GM19043 (cell line): ENCODE measurements at regions not wholly inside any gene's neighbourhood (a gene's known extent, or its start where the extent isn't known, plus 50 kb on each side); places are given as distances from the start of the nearest gene placed in this dataset.

Source experiments
- ATAC-seq: cut with Tn5 transposase; IDR thresholded peaks from one replicate; pipeline ENCODE4 v1.9.1; 2021; ENCODE audit warnings: low read depth; ENCODE audit not compliant: unreplicated experiment

- ATAC-seq: no peak
Observed at GRCh38 chr5:143761663-143762062, 50.3 kb upstream of the HMHB1 start.

DNA sequence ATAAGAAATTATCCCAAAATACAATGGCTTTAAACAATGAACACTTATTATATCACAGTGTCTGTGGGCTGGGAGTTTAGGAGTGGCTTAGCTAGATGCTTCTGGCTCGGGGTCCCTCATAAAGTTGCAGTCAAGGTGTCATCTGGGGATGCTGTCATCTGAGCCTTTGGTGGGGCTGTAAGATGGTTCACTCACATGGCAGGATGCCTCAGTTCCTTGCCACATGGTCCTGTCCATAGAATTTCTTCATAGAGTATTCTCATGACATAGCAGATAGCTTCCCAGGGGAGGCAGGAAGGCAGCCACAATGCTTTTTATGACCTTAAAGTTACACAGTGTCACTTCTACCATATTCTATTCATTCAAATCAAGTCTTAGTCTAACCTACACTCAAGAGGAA, 51.2 kb upstream of the HMHB1 start:
- no peak for ATAC-seq

DNA sequence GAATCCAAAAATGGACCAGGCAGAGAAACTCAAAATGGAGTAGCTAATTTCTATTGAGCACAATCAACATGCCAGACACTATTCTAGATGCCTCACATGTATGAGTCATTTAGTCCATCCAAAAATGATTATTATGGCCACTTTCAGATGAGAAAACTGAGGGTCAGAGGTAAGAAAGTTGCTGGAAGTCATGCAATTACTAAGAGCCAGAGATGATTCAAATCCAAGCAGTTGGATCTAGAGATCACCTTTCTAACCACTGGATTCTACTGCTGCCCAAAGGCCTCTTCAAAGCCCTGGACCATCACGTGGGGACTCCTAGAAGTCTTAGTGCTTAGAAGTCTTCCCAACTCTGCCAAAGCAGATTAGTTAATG, 51.8 kb upstream of the HMHB1 start:
- no peak for ATAC-seq

- no peak for ATAC-seq
Observed at GRCh38 chr5:143759396-143760130, 52.4 kb upstream of the HMHB1 start.

DNA sequence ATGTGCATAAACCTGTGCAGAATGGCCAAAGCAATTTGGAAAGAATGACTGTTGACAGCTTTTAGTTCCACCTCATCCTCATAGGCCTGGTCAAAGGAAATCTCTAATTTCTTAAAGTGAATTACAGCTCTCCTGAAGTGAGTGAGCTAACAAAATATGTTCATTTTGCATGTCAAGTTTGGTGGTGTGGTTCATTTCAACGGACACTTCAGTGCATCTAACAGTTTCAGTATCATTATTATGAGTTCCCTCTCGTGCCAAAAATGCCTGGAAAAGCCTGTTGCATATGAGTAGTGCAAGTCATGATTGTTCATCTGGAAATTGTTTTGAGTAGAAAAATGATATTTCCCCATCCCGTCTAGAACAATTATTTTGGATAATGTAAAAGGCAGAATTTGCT, 53.2 kb upstream of the HMHB1 start:
- peak; percentile 60 for ATAC-seq

GRCh38 chr5:143758015-143758414, 53.9 kb upstream of the HMHB1 start:
- no peak for ATAC-seq

GRCh38 chr5:143757116-143757515, 54.8 kb upstream of the HMHB1 start:
- no peak for ATAC-seq

- ATAC-seq: no peak
Observed at GRCh38 chr5:143755966-143756365, 56.0 kb upstream of the HMHB1 start.

GRCh38 chr5:143752165-143752850, 59.7 kb upstream of the HMHB1 start:
- no peak for ATAC-seq

GRCh38 chr5:143751342-143751741, 60.6 kb upstream of the HMHB1 start:
- no peak for ATAC-seq

DNA sequence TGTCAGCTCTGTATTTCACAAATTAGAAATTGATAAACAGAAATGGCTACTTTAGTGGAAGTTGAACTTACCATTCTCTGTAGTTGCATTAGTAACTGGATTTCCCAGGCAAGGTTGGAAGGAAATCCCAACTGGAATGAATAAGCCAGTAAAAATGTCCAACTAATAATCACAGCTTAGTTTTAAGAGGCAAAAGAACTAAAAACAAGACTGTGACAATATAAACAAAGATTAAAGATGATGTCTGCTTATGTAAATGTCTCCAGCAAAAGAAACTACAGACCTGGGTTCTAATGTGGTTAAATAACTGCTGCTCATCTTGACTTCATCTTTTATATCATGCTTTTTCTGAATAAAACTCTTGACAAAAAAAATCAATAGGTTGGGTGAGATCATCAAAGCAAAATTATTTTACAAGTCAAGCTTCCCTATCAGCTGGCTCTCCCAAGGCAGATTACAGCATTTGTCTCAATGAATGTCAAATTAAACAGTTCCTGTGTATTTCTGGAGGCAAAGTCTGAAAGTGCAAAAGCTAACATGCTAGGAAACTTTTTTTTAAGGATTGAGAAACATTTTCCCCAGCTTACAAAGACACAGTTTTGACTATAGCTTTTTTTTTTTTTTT, 62.3 kb upstream of the HMHB1 start:
- ATAC-seq: no peak

GRCh38 chr5:143748516-143748915, 63.4 kb upstream of the HMHB1 start:
- no peak for ATAC-seq

DNA sequence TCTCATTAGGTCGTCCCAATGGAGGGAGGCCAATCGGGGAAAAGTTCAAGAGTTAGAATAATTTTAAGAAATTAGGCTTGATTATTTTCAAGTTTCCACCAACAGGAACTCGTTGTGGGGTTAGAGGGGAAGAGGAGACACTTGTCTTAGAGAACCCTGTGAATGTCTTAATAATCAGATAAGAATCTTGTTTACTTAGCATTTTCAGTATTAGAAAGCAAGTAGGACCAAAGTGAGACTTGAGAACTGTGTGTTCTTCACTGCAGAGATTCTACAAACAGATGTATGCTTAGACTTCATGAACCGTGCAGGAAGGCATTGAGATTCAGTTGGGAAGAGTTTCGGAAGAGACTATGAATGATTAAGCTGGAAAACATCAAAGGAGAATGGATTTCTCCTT, 69.0 kb upstream of the HMHB1 start:
- ATAC-seq: no peak

- ATAC-seq: no peak
Observed at GRCh38 chr5:143741421-143741820, 70.5 kb upstream of the HMHB1 start.

- ATAC-seq: no peak
Observed at GRCh38 chr5:143740956-143741355, 71.0 kb upstream of the HMHB1 start.

DNA sequence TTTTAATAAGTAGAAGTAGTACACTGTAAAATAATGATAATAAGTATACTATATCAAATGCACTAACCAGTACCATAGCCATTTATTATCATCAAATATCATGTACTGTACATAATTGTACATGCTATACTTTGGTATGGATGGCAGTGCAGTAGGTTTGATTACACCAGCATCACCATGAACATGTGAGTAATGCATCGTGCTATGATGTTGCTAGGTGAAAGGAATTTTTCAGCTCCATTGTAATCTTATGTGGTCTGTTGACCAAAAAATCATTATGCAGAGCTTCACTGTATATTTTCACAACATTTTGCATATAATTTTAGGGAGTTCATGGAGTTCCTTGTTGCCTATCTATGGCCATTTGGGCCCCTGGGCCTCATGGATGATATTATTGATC, 72.2 kb upstream of the HMHB1 start:
- ATAC-seq: no peak

- ATAC-seq: no peak
Observed at GRCh38 chr5:143738417-143739401, 73.3 kb upstream of the HMHB1 start.

DNA sequence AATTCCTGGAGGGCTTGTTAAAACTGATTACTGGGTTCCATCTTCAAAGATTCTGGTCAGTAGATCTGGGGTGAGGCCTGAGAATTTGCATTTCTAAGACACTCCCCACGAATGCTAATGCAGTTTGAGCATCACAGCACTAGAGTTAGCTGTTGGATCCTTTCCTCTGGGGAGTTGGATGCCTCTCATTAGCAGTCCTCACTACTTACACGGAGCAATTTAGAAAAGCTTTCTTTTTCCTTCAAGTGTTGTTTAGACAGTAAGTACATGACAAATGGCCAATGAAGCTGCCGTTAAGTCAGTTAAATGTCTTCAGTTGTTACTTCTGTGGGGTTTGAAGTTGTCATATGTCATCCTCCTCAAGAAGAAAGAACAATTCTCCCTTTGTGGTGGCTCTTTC, 74.9 kb upstream of the HMHB1 start:
- ATAC-seq: no peak

- no peak for ATAC-seq
Observed at GRCh38 chr5:143734456-143734780, 77.5 kb upstream of the HMHB1 start.

- ATAC-seq: no peak
Observed at GRCh38 chr5:143733665-143734455, 78.1 kb upstream of the HMHB1 start.
